NCI-H1930 (cell line): ENCODE measurements at regions not wholly inside any gene's neighbourhood (a gene's known extent, or its start where the extent isn't known, plus 50 kb on each side); places are given as distances from the start of the nearest gene placed in this dataset.
"Not testable (repeated sequence)": the region's sequence is repeated elsewhere in the genome, so short reads cannot be mapped to it uniquely, and the experiment has no call there.

Source experiments
- DNase-seq, 2 experiments: peaks; one replicate each; lab custom pipeline; 2025; lab: John Stamatoyannopoulos, UW

GRCh38 chr5:121640298-121640697 is 211.4 kb upstream of the FTMT start:
- no peak for DNase-seq

GRCh38 chr5:121658221-121658620 is 193.5 kb upstream of the FTMT start:
- no peak for DNase-seq

GRCh38 chr5:121660142-121660541 is 191.5 kb upstream of the FTMT start:
- no peak for DNase-seq

GRCh38 chr5:121665542-121665941 is 186.1 kb upstream of the FTMT start:
- not testable (repeated sequence) for DNase-seq

GRCh38 chr5:121667292-121667691 is 184.4 kb upstream of the FTMT start:
- no peak for DNase-seq

- DNase-seq, result no peak
These were observed 183.0 kb upstream of the FTMT start for GRCh38 chr5:121668635-121669034.

GRCh38 chr5:121671624-121672023 is 180.1 kb upstream of the FTMT start:
- DNase-seq, result no peak

GRCh38 chr5:121675924-121676323 is 175.8 kb upstream of the FTMT start:
- no peak for DNase-seq

GRCh38 chr5:121681229-121681855 is 170.3 kb upstream of the FTMT start:
- no peak for DNase-seq

- DNase-seq, result no peak
These were observed 163.6 kb upstream of the FTMT start for GRCh38 chr5:121688126-121688525.

- DNase-seq, result no peak
These were observed 162.9 kb upstream of the FTMT start for GRCh38 chr5:121688781-121689180.

- no peak for DNase-seq
These were observed 160.2 kb upstream of the FTMT start for GRCh38 chr5:121691478-121691877.

- no peak for DNase-seq
These were observed 159.5 kb upstream of the FTMT start for GRCh38 chr5:121692158-121692557.

- DNase-seq, result no peak
These were observed 157.8 kb upstream of the FTMT start for GRCh38 chr5:121693864-121694263.

GRCh38 chr5:121695307-121695706 is 156.4 kb upstream of the FTMT start:
- DNase-seq, result no peak

GRCh38 chr5:121698690-121699089 is 153.0 kb upstream of the FTMT start:
- DNase-seq, result no peak

GRCh38 chr5:121701731-121702130 is 150.0 kb upstream of the FTMT start:
- DNase-seq, result no peak

- no peak for DNase-seq
These were observed 149.0 kb upstream of the FTMT start for GRCh38 chr5:121702682-121703081.

- no peak for DNase-seq
These were observed 147.4 kb upstream of the FTMT start for GRCh38 chr5:121704291-121704690.

- DNase-seq, result no peak
These were observed 145.0 kb upstream of the FTMT start for GRCh38 chr5:121706686-121707085.

GRCh38 chr5:121707178-121707577 is 144.5 kb upstream of the FTMT start:
- no peak for DNase-seq

- DNase-seq, result no peak
These were observed 140.3 kb upstream of the FTMT start for GRCh38 chr5:121711416-121711815.

- no peak for DNase-seq
These were observed 132.4 kb upstream of the FTMT start for GRCh38 chr5:121719255-121719654.

- DNase-seq, result no peak
These were observed 126.2 kb upstream of the FTMT start for GRCh38 chr5:121725450-121725849.

- no peak for DNase-seq
These were observed 124.7 kb upstream of the FTMT start for GRCh38 chr5:121726991-121727390.
